HL-60 (cell line): ENCODE measurements at regions not wholly inside any gene's neighbourhood (a gene's known extent, or its start where the extent isn't known, plus 50 kb on each side); places are given as distances from the start of the nearest gene placed in this dataset.

Experiments
- DNase-seq, 2 experiments: peaks; one replicate each; pipeline ENCODE4 v3.0.0-alpha.2; 2010 to 2020; ENCODE audit warnings: low read depth in 1 of 2, low spot score in 1 of 2
- H3K27ac ChIP-seq: fragments of 250-450 bp; sonication (Bioruptor Pico); replicated peaks from 2 replicates; pipeline ENCODE4 v1.5.1; 2020; ENCODE audit warnings: mild to moderate bottlenecking, moderate library complexity
- H3K27me3 ChIP-seq: fragments of 250-450 bp; sonication (Bioruptor Pico); 2 replicates; pipeline ENCODE4 v1.5.1; 2021; ENCODE audit warnings: mild to moderate bottlenecking, moderate library complexity; ENCODE audit not compliant: insufficient read depth, poor library complexity, severe bottlenecking
- H3K4me3 ChIP-seq: replicated peaks from 2 replicates; pipeline ENCODE4 v1.5.1; 2011; ENCODE audit warnings: mild to moderate bottlenecking, control low read depth, low read length; ENCODE audit not compliant: insufficient read depth
- CTCF ChIP-seq: IDR thresholded peaks from one replicate; pipeline ENCODE4 v1.5.1; 2011; ENCODE audit warnings: low read length, control low read depth, inconsistent platforms; ENCODE audit not compliant: insufficient read depth
- GABPA ChIP-seq: IDR thresholded peaks from 2 replicates; pipeline ENCODE4 v1.6.1; 2012; ENCODE audit warnings: low read depth
- POLR2AphosphoS5 ChIP-seq: IDR thresholded peaks from 2 replicates; pipeline ENCODE4 v1.6.1; 2012; ENCODE audit warnings: low read depth
- REST ChIP-seq: IDR thresholded peaks from 2 replicates; pipeline ENCODE4 v1.6.1; 2012; ENCODE audit warnings: low read depth; ENCODE audit not compliant: insufficient replicate concordance
- SPI1 ChIP-seq: IDR thresholded peaks from 2 replicates; pipeline ENCODE4 v1.6.1; 2012; ENCODE audit warnings: low read depth, mild to moderate bottlenecking, borderline replicate concordance

- Histone ChIP-seq H3K27me3 (no peaks in the 10 kb centered on the region), H3K4me3 (no peak overlapping the region), H3K27ac (no peak overlapping the region)
- DNase-seq = no peak
- TF ChIP-seq SPI1 = no peak
- no peak for TF ChIP-seq POLR2AphosphoS5
- no peak for TF ChIP-seq REST
- TF ChIP-seq GABPA = no peak
- TF ChIP-seq CTCF = no peak
Observed at GRCh38 chr14:26860111-26860510, 262.3 kb upstream of the NOVA1 start.

GRCh38 chr14:26863736-26864135 is 265.9 kb upstream of the NOVA1 start:
- no peak for DNase-seq
- no peaks in the 10 kb centered on the region for H3K27me3 ChIP-seq
- TF ChIP-seq POLR2AphosphoS5 (no peak), CTCF (no peak), GABPA (no peak), SPI1 (no peak), REST (no peak)
- H3K4me3 ChIP-seq = no peak overlapping the region
- H3K27ac ChIP-seq = no peak overlapping the region

- H3K4me3 ChIP-seq = no peak overlapping the region
- DNase-seq = no peak
- no peak overlapping the region for H3K27ac ChIP-seq
- TF ChIP-seq CTCF (no peak), REST (no peak), SPI1 (no peak), GABPA (no peak)
- no peaks in the 10 kb centered on the region for H3K27me3 ChIP-seq
Observed at GRCh38 chr14:26866721-26867120, 268.9 kb upstream of the NOVA1 start.
